ENCODE measurements at regions not wholly inside any gene's neighbourhood (a gene's known extent, or its start where the extent isn't known, plus 50 kb on each side); places are given as distances from the start of the nearest gene placed in this dataset.

DNA sequence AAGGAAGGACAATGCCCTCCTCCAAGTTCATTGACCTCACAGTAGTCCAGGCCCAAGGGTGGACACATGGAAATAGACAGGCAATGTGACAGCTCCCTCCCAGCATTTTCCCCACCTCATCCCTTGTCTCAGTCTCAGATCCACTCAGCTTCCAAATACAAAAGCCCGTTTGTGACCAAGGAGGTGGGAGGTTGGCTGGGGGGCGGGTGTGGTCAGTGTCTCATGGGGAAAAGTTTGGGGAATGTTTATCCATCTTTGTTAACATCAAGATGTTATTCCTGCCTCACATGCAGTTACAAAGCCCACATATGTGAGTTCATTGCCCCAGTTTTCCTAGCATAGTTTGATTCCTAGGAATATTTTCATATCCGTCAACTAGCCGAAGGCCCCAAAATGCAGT, 338.5 kb upstream of the PPP2R3A start:
- H3K9ac ChIP-seq (ENCODE audit: insufficient read length), result no peak overlapping the region
- H3K4me3 ChIP-seq, result no peak overlapping the region
- H3K27ac ChIP-seq, result no peak overlapping the region
- TF ChIP-seq FOXP2 (optimal IDR thresholded peaks at IDR 0.05; ENCODE audit: control extremely low read depth, extremely low read length, insufficient read depth), result no peak
- no peaks in the 10 kb centered on the region for H3K9me3 ChIP-seq (ENCODE audit: low read depth, low read length)
- H3K36me3 ChIP-seq (ENCODE audit: insufficient read depth, low read length), result no peaks in the 10 kb centered on the region
- DNase-seq (ENCODE audit: low read depth, low spot score), result no peak

DNA sequence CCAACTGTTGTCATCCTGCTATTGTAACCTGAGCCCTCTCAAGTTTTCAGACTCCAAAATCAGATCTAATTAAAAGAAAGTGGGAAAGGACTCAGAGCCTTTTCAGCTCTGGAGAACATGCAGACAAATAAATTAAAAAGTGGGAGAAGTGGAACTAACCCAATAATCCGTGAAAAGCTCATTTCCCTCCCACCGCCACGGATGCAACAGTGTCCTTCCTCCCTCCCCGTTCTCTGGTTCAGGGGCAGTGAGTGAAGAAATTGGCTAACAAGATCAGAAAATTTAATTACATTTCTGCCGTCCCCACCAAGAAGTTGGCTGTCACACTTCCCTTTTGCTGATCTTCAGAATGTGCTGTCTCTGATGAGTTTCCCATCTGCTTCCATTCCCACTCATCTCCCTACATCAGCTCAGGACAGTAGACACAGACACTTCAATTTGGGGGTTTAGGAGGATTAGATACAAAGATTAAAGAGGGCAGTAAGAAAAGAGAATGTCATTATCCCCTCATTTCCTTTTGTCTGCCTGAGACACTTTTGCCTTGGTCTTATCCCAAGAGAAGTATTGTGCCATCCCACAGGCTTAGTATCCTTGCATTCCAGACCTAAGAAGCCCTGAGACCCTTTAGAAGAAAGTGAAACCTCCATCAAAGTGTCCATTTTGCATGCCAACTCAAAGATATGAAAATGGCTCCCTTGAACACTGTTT, 335.7 kb upstream of the PPP2R3A start:
- Histone ChIP-seq H3K36me3 (ENCODE audit: insufficient read depth, low read length) (no peaks in the 10 kb centered on the region), H3K9ac (ENCODE audit: insufficient read length) (no peak overlapping the region), H3K27ac (no peak overlapping the region), H3K4me3 (no peak overlapping the region), H3K9me3 (ENCODE audit: low read depth, low read length) (no peaks in the 10 kb centered on the region)
- TF ChIP-seq POLR2AphosphoS5 (IDR thresholded peaks at IDR 0.05; ENCODE audit: borderline replicate concordance, low read depth, low read length) (no peak), FOXP2 (optimal IDR thresholded peaks at IDR 0.05; ENCODE audit: control extremely low read depth, extremely low read length, insufficient read depth) (no peak), EZH2 (IDR thresholded peaks at IDR 0.05) (no peak)
- DNase-seq (ENCODE audit: low read depth, low spot score), result no peak

DNA sequence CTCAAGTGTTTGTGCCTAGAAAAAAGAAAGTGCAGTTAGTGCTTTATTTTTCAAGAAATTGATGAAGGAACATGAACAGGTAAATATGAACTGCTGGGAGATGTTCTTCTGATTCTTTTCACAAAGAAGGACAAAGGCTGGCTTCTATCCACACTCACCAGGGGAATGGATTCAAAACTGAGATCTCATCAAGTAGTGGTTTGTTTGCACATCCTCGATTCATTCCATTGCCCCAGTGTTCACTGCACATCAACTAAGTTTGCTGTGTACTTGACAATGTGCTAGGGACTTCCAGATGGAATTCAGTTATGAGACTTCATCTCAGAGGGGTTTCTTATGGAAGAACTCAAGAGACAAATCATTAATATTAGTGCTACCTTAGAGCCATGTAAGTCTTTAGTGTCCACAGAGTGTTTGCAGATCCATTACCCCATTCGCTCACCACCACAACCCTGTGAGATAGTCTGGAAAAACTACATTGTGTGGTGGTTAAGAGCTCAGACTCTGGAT, 332.9 kb upstream of the PPP2R3A start:
- Histone ChIP-seq H3K9me3 (ENCODE audit: low read depth, low read length) (no peaks in the 10 kb centered on the region), H3K9ac (ENCODE audit: insufficient read length) (no peak overlapping the region), H3K27ac (no peak overlapping the region), H3K36me3 (ENCODE audit: insufficient read depth, low read length) (no peaks in the 10 kb centered on the region), H3K4me3 (no peak overlapping the region)
- no peak for DNase-seq (ENCODE audit: low read depth, low spot score)
- TF ChIP-seq FOXP2 (optimal IDR thresholded peaks at IDR 0.05; ENCODE audit: control extremely low read depth, extremely low read length, insufficient read depth), result no peak
- TF ChIP-seq POLR2AphosphoS5 (IDR thresholded peaks at IDR 0.05; ENCODE audit: borderline replicate concordance, low read depth, low read length), result no peak
- no peak for TF ChIP-seq EZH2 (IDR thresholded peaks at IDR 0.05)

DNA sequence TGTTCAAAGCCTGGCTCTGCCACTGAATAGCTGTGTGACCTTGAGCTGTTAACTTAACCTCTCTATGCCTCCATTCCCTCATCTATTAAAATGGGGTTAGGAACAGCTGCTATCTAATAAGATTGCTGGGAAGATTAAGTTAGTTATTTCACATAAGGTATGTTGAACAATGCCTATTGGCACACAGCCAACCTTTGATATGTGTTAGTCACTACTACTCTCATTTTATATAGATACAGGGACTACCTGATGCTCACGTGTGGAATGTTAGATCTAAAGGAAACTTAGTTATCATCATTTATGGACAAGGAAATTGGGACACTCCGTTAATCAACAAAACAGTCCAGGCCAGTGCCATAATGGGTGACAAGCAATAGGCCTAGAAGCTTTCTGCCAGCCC, 332.4 kb upstream of the PPP2R3A start:
- no peaks in the 10 kb centered on the region for H3K9me3 ChIP-seq (ENCODE audit: low read depth, low read length)
- TF ChIP-seq POLR2AphosphoS5 (IDR thresholded peaks at IDR 0.05; ENCODE audit: borderline replicate concordance, low read depth, low read length), result no peak
- TF ChIP-seq EZH2 (IDR thresholded peaks at IDR 0.05), result no peak
- TF ChIP-seq FOXP2 (optimal IDR thresholded peaks at IDR 0.05; ENCODE audit: control extremely low read depth, extremely low read length, insufficient read depth), result no peak
- no peak overlapping the region for H3K9ac ChIP-seq (ENCODE audit: insufficient read length)
- DNase-seq (ENCODE audit: low read depth, low spot score), result no peak
- no peak overlapping the region for H3K27ac ChIP-seq
- no peak overlapping the region for H3K4me3 ChIP-seq
- H3K36me3 ChIP-seq (ENCODE audit: insufficient read depth, low read length), result no peaks in the 10 kb centered on the region

GRCh38 chr3:135636596-135636995, 328.9 kb upstream of the PPP2R3A start:
- Histone ChIP-seq H3K27ac (no peak overlapping the region), H3K36me3 (ENCODE audit: insufficient read depth, low read length) (no peaks in the 10 kb centered on the region), H3K9ac (ENCODE audit: insufficient read length) (no peak overlapping the region), H3K4me3 (no peak overlapping the region), H3K9me3 (ENCODE audit: low read depth, low read length) (no peaks in the 10 kb centered on the region)
- TF ChIP-seq FOXP2 (optimal IDR thresholded peaks at IDR 0.05; ENCODE audit: control extremely low read depth, extremely low read length, insufficient read depth), result no peak
- TF ChIP-seq POLR2AphosphoS5 (IDR thresholded peaks at IDR 0.05; ENCODE audit: borderline replicate concordance, low read depth, low read length), result no peak
- no peak for TF ChIP-seq EZH2 (IDR thresholded peaks at IDR 0.05)
- DNase-seq (ENCODE audit: low read depth, low spot score), result no peak

DNA sequence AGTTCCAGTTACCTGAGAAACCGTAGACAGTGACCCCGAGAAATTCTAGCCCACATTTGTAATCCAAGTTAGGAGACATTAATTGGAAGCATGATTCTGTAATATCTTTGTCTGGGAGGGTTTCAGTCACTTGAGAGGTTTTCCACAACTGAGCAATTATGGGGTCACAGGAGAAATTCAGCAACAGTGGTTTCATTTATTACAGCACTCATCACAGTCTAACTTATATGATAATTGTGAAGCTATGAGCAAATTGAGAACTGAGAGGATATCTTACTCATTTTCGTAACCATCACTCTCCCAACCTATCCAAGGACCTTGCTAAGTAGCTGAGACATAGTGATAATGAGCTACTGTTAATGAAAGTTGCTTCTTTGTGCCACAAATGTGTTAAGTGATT, 328.5 kb upstream of the PPP2R3A start:
- DNase-seq (ENCODE audit: low read depth, low spot score), result no peak
- TF ChIP-seq POLR2AphosphoS5 (IDR thresholded peaks at IDR 0.05; ENCODE audit: borderline replicate concordance, low read depth, low read length) (no peak), EZH2 (IDR thresholded peaks at IDR 0.05) (no peak), FOXP2 (optimal IDR thresholded peaks at IDR 0.05; ENCODE audit: control extremely low read depth, extremely low read length, insufficient read depth) (no peak)
- H3K36me3 ChIP-seq (ENCODE audit: insufficient read depth, low read length), result no peaks in the 10 kb centered on the region
- no peak overlapping the region for H3K9ac ChIP-seq (ENCODE audit: insufficient read length)
- H3K4me3 ChIP-seq, result no peak overlapping the region
- no peak overlapping the region for H3K27ac ChIP-seq
- H3K9me3 ChIP-seq (ENCODE audit: low read depth, low read length), result no peaks in the 10 kb centered on the region

DNA sequence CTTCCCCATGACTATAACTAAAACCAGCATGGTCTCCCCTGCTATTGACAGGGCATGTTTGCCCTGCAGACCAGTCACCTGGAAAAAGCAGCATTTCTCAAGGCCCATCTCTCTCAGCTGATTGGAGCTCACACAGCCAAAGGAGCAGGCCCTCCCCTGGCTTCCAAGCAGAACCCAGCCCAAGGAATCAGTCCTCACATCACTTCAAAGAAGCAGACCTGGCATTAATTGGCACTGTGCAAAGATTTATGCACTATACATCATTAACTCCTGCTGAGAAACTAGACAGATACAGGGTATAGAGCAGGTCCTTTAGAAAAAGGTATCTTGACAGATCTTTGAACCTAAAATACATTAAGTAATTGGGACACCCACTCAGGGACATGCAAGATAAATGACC, 323.8 kb upstream of the PPP2R3A start:
- Histone ChIP-seq H3K9me3 (ENCODE audit: low read depth, low read length) (no peaks in the 10 kb centered on the region), H3K9ac (ENCODE audit: insufficient read length) (no peak overlapping the region), H3K4me3 (no peak overlapping the region), H3K36me3 (ENCODE audit: insufficient read depth, low read length) (no peaks in the 10 kb centered on the region), H3K27ac (no peak overlapping the region)
- no peak for DNase-seq (ENCODE audit: low read depth, low spot score)
- TF ChIP-seq EZH2 (IDR thresholded peaks at IDR 0.05), result no peak
- TF ChIP-seq POLR2AphosphoS5 (IDR thresholded peaks at IDR 0.05; ENCODE audit: borderline replicate concordance, low read depth, low read length), result no peak
- TF ChIP-seq FOXP2 (optimal IDR thresholded peaks at IDR 0.05; ENCODE audit: control extremely low read depth, extremely low read length, insufficient read depth), result no peak

GRCh38 chr3:135645541-135645940, 320.0 kb upstream of the PPP2R3A start:
- Histone ChIP-seq H3K4me3 (no peak overlapping the region), H3K27ac (no peak overlapping the region), H3K9me3 (ENCODE audit: low read depth, low read length) (no peaks in the 10 kb centered on the region), H3K9ac (ENCODE audit: insufficient read length) (no peak overlapping the region), H3K36me3 (ENCODE audit: insufficient read depth, low read length) (no peaks in the 10 kb centered on the region)
- TF ChIP-seq POLR2AphosphoS5 (IDR thresholded peaks at IDR 0.05; ENCODE audit: borderline replicate concordance, low read depth, low read length) (no peak), EZH2 (IDR thresholded peaks at IDR 0.05) (no peak), FOXP2 (optimal IDR thresholded peaks at IDR 0.05; ENCODE audit: control extremely low read depth, extremely low read length, insufficient read depth) (no peak)
- DNase-seq (ENCODE audit: low read depth, low spot score), result no peak

- no peak overlapping the region for H3K27ac ChIP-seq
- no peaks in the 10 kb centered on the region for H3K9me3 ChIP-seq (ENCODE audit: low read depth, low read length)
- no peak for DNase-seq (ENCODE audit: low read depth, low spot score)
- TF ChIP-seq FOXP2 (optimal IDR thresholded peaks at IDR 0.05; ENCODE audit: control extremely low read depth, extremely low read length, insufficient read depth) (no peak), POLR2AphosphoS5 (IDR thresholded peaks at IDR 0.05; ENCODE audit: borderline replicate concordance, low read depth, low read length) (no peak), EZH2 (IDR thresholded peaks at IDR 0.05) (no peak)
- H3K4me3 ChIP-seq, result no peak overlapping the region
- H3K9ac ChIP-seq (ENCODE audit: insufficient read length), result no peak overlapping the region
- no peaks in the 10 kb centered on the region for H3K36me3 ChIP-seq (ENCODE audit: insufficient read depth, low read length)
Measured at GRCh38 chr3:135646873-135647272, 318.7 kb upstream of the PPP2R3A start.

All from SK-N-MC (cell line).